ENCODE measurements at regions not wholly inside any gene's neighbourhood (a gene's known extent, or its start where the extent isn't known, plus 50 kb on each side); places are given as distances from the start of the nearest gene placed in this dataset.

GRCh38 chrX:129026202-129026601 is 497.1 kb downstream of the SMARCA1 start:
- Histone ChIP-seq H3K4me1 (ENCODE audit: control insufficient read depth, insufficient read depth, low read length) (no peaks in the 10 kb centered on the region), H3K36me3 (ENCODE audit: control insufficient read depth in 2 of 2, insufficient read depth in 2 of 2, low read length in 1 of 2) (no peaks in the 10 kb centered on the region), H3K79me2 (ENCODE audit: control insufficient read depth, insufficient read depth, low read length) (no peaks in the 10 kb centered on the region), H3K27ac (ENCODE audit: control insufficient read depth, insufficient read depth) (no peak overlapping the region), H3K9ac (ENCODE audit: control insufficient read depth, insufficient read depth, low read length) (no peak overlapping the region), H3K4me3 (no peak overlapping the region), H4K20me1 (ENCODE audit: control insufficient read depth, insufficient read depth) (no peaks in the 10 kb centered on the region), H3K4me2 (ENCODE audit: control insufficient read depth, insufficient read depth) (no peak overlapping the region), H3K27me3 (replicated peaks in 1 of 2; ENCODE audit: control insufficient read depth in 2 of 2, insufficient read depth in 2 of 2, low read length in 1 of 2) (no peaks in the 10 kb centered on the region), H3K9me3 (replicated peaks; ENCODE audit: control insufficient read depth, insufficient read depth, low read length) (no peaks in the 10 kb centered on the region), H2AFZ (ENCODE audit: control insufficient read depth, low read depth, low read length) (no peak overlapping the region)
- ATAC-seq (no peak), FAIRE-seq (no peak), DNase-seq (ENCODE audit: low read depth, low spot score) (no peak)
- TF ChIP-seq ZNF622 (IDR thresholded peaks at IDR 0.05) (no peak), DPF2 (IDR thresholded peaks at IDR 0.05) (no peak), BMI1 (IDR thresholded peaks at IDR 0.05; ENCODE audit: borderline replicate concordance) (no peak), PAX8 (IDR thresholded peaks at IDR 0.05) (no peak), MXI1 (IDR thresholded peaks at IDR 0.05; ENCODE audit: low read depth, low read length) (no peak), IRF4 (IDR thresholded peaks at IDR 0.05; ENCODE audit: low read depth, low read length) (no peak), FOXK2 (IDR thresholded peaks at IDR 0.05) (no peak), RELB (IDR thresholded peaks at IDR 0.05; ENCODE audit: low read depth) (no peak), ASH2L (IDR thresholded peaks at IDR 0.05; ENCODE audit: borderline replicate concordance, low read depth) (no peak), ETV6 (conservative IDR thresholded peaks at IDR 0.05 in 1 of 2, IDR thresholded peaks at IDR 0.05 in 1 of 2; ENCODE audit: borderline replicate concordance in 1 of 2, low read depth in 1 of 2) (no peak), STAT3 (IDR thresholded peaks at IDR 0.05; ENCODE audit: low read depth, low read length) (no peak), MYC (IDR thresholded peaks at IDR 0.05; ENCODE audit: insufficient read depth, insufficient read length, insufficient replicate concordance, low read length, severe bottlenecking) (no peak), PML (IDR thresholded peaks at IDR 0.05; ENCODE audit: low read length) (no peak), ZZZ3 (IDR thresholded peaks at IDR 0.05; ENCODE audit: control insufficient read depth, insufficient read length, low read depth) (no peak), ATF7 (IDR thresholded peaks at IDR 0.05; ENCODE audit: low read depth) (no peak), ZNF687 (IDR thresholded peaks at IDR 0.05) (no peak)
- ChIA-PET CTCF (interaction anchor here (0.8 kb wide), 1 partner anchor 30 kb away, joined by 4 read pairs; no protein-coding TSS in a partner anchor), RAD21 (ENCODE audit: unreplicated experiment) (no interaction called here), SMC1A (ENCODE audit: uncharacterized antibody, unreplicated experiment) (interaction anchor here (1.1 kb wide), 1 partner anchor 46 kb away, joined by 3 read pairs; no protein-coding TSS in a partner anchor), POLR2A (no interaction called here)
- no TSS peak for BruUV-seq (replicated peaks)
- in situ Hi-C loops (cut with MboI): no loop called here
- 10% methylated on average over 6 of the region's 6 CpGs for WGBS (ENCODE audit: insufficient coverage, insufficient replicate concordance, low lambda C conversion rate, missing lambda C conversion rate)
- intact Hi-C loops (cut with micrococcal nuclease; ENCODE audit: unreplicated experiment): no loop called here
